Ishikawa (cell line): ENCODE measurements at regions not wholly inside any gene's neighbourhood (a gene's known extent, or its start where the extent isn't known, plus 50 kb on each side); places are given as distances from the start of the nearest gene placed in this dataset.

Source experiments
- CEBPB ChIP-seq: IDR thresholded peaks from 2 replicates; pipeline ENCODE4 v1.6.1; 2012
- CREB1 ChIP-seq: IDR thresholded peaks from 2 replicates; pipeline ENCODE4 v1.6.1; 2012; ENCODE audit warnings: low read depth
- EGR1 ChIP-seq: IDR thresholded peaks from 2 replicates; pipeline ENCODE4 v1.6.1; 2012
- EP300 ChIP-seq: IDR thresholded peaks from 2 replicates; pipeline ENCODE4 v1.6.1; 2012; ENCODE audit warnings: borderline replicate concordance
- FOXM1 ChIP-seq: IDR thresholded peaks from 2 replicates; pipeline ENCODE4 v1.6.1; 2012; ENCODE audit warnings: low read depth, borderline replicate concordance
- NFIC ChIP-seq: IDR thresholded peaks from 2 replicates; pipeline ENCODE4 v1.6.1; 2012
- RAD21 ChIP-seq: IDR thresholded peaks from 2 replicates; pipeline ENCODE4 v1.6.1; 2012; ENCODE audit warnings: low read depth
- TAF1 ChIP-seq: IDR thresholded peaks from 2 replicates; pipeline ENCODE4 v1.6.1; 2012; ENCODE audit warnings: low read depth, mild to moderate bottlenecking
- TCF12 ChIP-seq: IDR thresholded peaks from 2 replicates; pipeline ENCODE4 v1.6.1; 2012; ENCODE audit warnings: low read depth
- TEAD4 ChIP-seq: IDR thresholded peaks from 2 replicates; pipeline ENCODE4 v1.6.1; 2012
- USF1 ChIP-seq: IDR thresholded peaks from 2 replicates; pipeline ENCODE4 v1.6.1; 2012
- YY1 ChIP-seq: IDR thresholded peaks from 2 replicates; pipeline ENCODE4 v1.6.1; 2012; ENCODE audit warnings: low read depth
- ZBTB7A ChIP-seq: IDR thresholded peaks from 2 replicates; pipeline ENCODE4 v1.6.1; 2012; ENCODE audit warnings: low read depth
- TF ChIP-seq, protein P1 (sequence below): IDR thresholded peaks from 2 replicates; pipeline ENCODE4 v1.6.1; 2012; ENCODE audit warnings: low read depth, mild to moderate bottlenecking
- TF ChIP-seq, protein P2 (sequence below): IDR thresholded peaks from 2 replicates; pipeline ENCODE4 v1.6.1; 2012

GRCh38 chr2:217703102-217703501 lies 299.7 kb downstream of the TNS1 start:
- TF ChIP-seq NFIC (no peak), EP300 (no peak), ZBTB7A (no peak), USF1 (no peak), FOXM1 (no peak), TEAD4 (no peak), RAD21 (no peak), CREB1 (no peak), CEBPB (no peak), TAF1 (no peak)
- TF ChIP-seq, protein P1, sequence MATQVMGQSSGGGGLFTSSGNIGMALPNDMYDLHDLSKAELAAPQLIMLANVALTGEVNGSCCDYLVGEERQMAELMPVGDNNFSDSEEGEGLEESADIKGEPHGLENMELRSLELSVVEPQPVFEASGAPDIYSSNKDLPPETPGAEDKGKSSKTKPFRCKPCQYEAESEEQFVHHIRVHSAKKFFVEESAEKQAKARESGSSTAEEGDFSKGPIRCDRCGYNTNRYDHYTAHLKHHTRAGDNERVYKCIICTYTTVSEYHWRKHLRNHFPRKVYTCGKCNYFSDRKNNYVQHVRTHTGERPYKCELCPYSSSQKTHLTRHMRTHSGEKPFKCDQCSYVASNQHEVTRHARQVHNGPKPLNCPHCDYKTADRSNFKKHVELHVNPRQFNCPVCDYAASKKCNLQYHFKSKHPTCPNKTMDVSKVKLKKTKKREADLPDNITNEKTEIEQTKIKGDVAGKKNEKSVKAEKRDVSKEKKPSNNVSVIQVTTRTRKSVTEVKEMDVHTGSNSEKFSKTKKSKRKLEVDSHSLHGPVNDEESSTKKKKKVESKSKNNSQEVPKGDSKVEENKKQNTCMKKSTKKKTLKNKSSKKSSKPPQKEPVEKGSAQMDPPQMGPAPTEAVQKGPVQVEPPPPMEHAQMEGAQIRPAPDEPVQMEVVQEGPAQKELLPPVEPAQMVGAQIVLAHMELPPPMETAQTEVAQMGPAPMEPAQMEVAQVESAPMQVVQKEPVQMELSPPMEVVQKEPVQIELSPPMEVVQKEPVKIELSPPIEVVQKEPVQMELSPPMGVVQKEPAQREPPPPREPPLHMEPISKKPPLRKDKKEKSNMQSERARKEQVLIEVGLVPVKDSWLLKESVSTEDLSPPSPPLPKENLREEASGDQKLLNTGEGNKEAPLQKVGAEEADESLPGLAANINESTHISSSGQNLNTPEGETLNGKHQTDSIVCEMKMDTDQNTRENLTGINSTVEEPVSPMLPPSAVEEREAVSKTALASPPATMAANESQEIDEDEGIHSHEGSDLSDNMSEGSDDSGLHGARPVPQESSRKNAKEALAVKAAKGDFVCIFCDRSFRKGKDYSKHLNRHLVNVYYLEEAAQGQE, result no peak

- TF ChIP-seq CREB1 (no peak), YY1 (no peak), ZBTB7A (no peak), TAF1 (no peak), EP300 (no peak), EGR1 (no peak), FOXM1 (no peak), TCF12 (no peak), CEBPB (no peak), NFIC (no peak), TEAD4 (no peak), USF1 (no peak), RAD21 (no peak)
- TF ChIP-seq, protein P1, result no peak
- TF ChIP-seq, protein P2, sequence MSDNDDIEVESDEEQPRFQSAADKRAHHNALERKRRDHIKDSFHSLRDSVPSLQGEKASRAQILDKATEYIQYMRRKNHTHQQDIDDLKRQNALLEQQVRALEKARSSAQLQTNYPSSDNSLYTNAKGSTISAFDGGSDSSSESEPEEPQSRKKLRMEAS, result no peak
These were observed 301.2 kb downstream of the TNS1 start for GRCh38 chr2:217701622-217702021.

- TF ChIP-seq USF1 (no peak), EP300 (no peak), FOXM1 (no peak), CREB1 (no peak), ZBTB7A (no peak), TCF12 (no peak), CEBPB (no peak), TEAD4 (no peak), EGR1 (no peak), YY1 (no peak), RAD21 (no peak), TAF1 (no peak)
- TF ChIP-seq, protein P2, result no peak
- TF ChIP-seq, protein P1, result no peak
These were observed 304.1 kb downstream of the TNS1 start for GRCh38 chr2:217698691-217699090.

DNA sequence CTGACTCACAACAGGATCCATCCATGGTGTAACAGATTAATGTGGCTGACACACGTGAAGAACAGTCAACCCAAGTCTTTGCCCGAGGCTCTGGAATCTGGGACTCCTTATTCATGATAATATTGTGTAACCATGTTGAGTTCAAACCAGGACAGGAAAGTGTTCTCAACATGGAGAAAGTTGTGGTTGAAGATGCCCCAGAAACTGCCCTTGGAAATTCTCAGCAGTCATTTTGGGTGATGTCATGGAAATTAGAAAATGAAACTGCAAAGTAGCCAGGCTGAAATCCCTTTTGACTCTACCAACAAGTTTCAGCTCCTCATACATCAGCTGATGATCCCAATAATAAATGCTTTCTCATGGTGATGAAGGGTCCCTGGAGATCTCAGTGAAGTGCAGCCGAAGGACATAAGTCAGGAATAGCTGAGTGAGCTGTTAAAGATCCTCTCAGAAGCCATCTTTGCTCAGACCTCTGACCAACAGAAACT lies 307.7 kb downstream of the TNS1 start:
- TF ChIP-seq FOXM1 (no peak), EP300 (no peak), EGR1 (no peak)
